H1 (cell line): ENCODE measurements at regions not wholly inside any gene's neighbourhood (a gene's known extent, or its start where the extent isn't known, plus 50 kb on each side); places are given as distances from the start of the nearest gene placed in this dataset.
A peak's percentile ranks its signal among the peaks of the same experiment; 100 is the strongest.

Source experiments
- CTCF ChIA-PET: fragments of 300-600 bp; sonication (Branson Sonifier 250); formaldehyde crosslinking; loops from one replicate; lab custom pipeline; 2021; ENCODE audit not compliant: partially characterized antibody; lab: Charles Lee
- POLR2A ChIA-PET: fragments of 300-600 bp; sonication (Branson Sonifier 250); formaldehyde crosslinking; loops from one replicate; lab custom pipeline; 2021; ENCODE audit warnings: inconsistent platforms; ENCODE audit not compliant: partially characterized antibody; lab: Charles Lee
- DNase-seq, 2 experiments: peaks; one replicate each; pipeline versions ENCODE4 v3.0.0 to v3.0.0-alpha.2; 2010 to 2022; ENCODE audit warnings: low spot score in 2 of 2, low read depth in 1 of 2, mixed read lengths in 1 of 2
- FAIRE-seq: peaks from 2 replicates; lab custom pipeline; 2011; peaks lifted over from hg19 to GRCh38; lab: Jason Lieb, UNC
- H2AFZ ChIP-seq: 2 replicates; pipeline ENCODE4 v1.8.1; 2012; ENCODE audit warnings: low read length, inconsistent platforms
- H2AK5ac ChIP-seq: 2 replicates; pipeline ENCODE4 v1.6.1; 2013; ENCODE audit warnings: low read depth, low read length
- H2BK120ac ChIP-seq: replicated peaks from 2 replicates; pipeline ENCODE3; 2013; ENCODE audit warnings: low read depth, low read length, inconsistent platforms
- H2BK12ac ChIP-seq: 2 replicates; pipeline ENCODE4 v1.6.1; 2013; ENCODE audit warnings: low read depth, low read length
- H2BK15ac ChIP-seq: 2 replicates; pipeline ENCODE4 v1.6.1; 2013; ENCODE audit warnings: low read length
- H2BK20ac ChIP-seq: 2 replicates; pipeline ENCODE4 v1.6.1; 2013; ENCODE audit warnings: low read length
- H2BK5ac ChIP-seq: 2 replicates; pipeline ENCODE4 v1.6.1; 2013; ENCODE audit warnings: low read depth, low read length
- H3K14ac ChIP-seq: 2 replicates; pipeline ENCODE4 v1.6.1; 2013; ENCODE audit warnings: inconsistent platforms; ENCODE audit not compliant: insufficient read length
- H3K18ac ChIP-seq: 2 replicates; pipeline ENCODE4 v1.6.1; 2013; ENCODE audit warnings: low read length; ENCODE audit errors: extremely low read depth
- H3K23ac ChIP-seq: 2 replicates; pipeline ENCODE4 v1.6.1; 2013; ENCODE audit warnings: inconsistent platforms; ENCODE audit not compliant: insufficient read length
- H3K23me2 ChIP-seq: 2 replicates; pipeline ENCODE4 v1.6.1; 2013; ENCODE audit warnings: low read depth, low read length
- H3K27ac ChIP-seq: 2 replicates; pipeline ENCODE4 v1.6.1; 2011; ENCODE audit warnings: low read depth, low read length, inconsistent platforms
- H3K27me3 ChIP-seq, 4 experiments: replicated peaks in 1 of 4; 1 replicate in 1 of 4; 2 replicates in 3 of 4; pipeline versions ENCODE4 v1.6.1 to v1.8.1; 2011 to 2013; ENCODE audit warnings: low read length in 3 of 4, mild to moderate bottlenecking in 3 of 4, inconsistent platforms in 2 of 4, mixed read lengths in 2 of 4, moderate library complexity in 1 of 4; ENCODE audit not compliant: control insufficient read depth in 3 of 4, insufficient read depth in 3 of 4; ENCODE audit errors: extremely low read depth in 1 of 4
- H3K36me3 ChIP-seq, 4 experiments: 2 replicates each; pipeline versions ENCODE4 v1.6.1 to v1.8.1; 2011 to 2013; ENCODE audit warnings: mild to moderate bottlenecking in 4 of 4, low read length in 3 of 4, moderate library complexity in 2 of 4, control low read depth in 1 of 4, inconsistent platforms in 1 of 4; ENCODE audit not compliant: insufficient read depth in 4 of 4, control insufficient read depth in 2 of 4
- H3K4ac ChIP-seq: replicated peaks from 2 replicates; pipeline ENCODE3; 2013; ENCODE audit warnings: low read length, low read depth, mixed read lengths, inconsistent platforms; ENCODE audit not compliant: insufficient read length
- H3K4me1 ChIP-seq, 4 experiments: replicated peaks in 1 of 4; 1 replicate in 1 of 4; 2 replicates in 3 of 4; pipeline versions ENCODE4 v1.6.1 to v1.8.1; 2011 to 2013; ENCODE audit warnings: low read length in 3 of 4, inconsistent platforms in 2 of 4, mixed read lengths in 1 of 4; ENCODE audit not compliant: insufficient read depth in 4 of 4, control insufficient read depth in 3 of 4
- H3K4me2 ChIP-seq, 2 experiments: 2 replicates each; pipeline versions ENCODE4 v1.6.1 to v1.8.1; 2011 to 2013; ENCODE audit warnings: low read depth in 2 of 2, low read length in 2 of 2, control low read depth in 1 of 2, inconsistent platforms in 1 of 2, mild to moderate bottlenecking in 1 of 2; ENCODE audit not compliant: insufficient read depth in 1 of 2
- H3K4me3 ChIP-seq, 4 experiments: fragments of 200-600, 300-600 bp in 1 of 4; sonication (generic), shearing (Covaris generic), sonication (Bioruptor Twin) in 1 of 4; 2 replicates each; pipeline versions ENCODE4 v1.5.1 to v1.8.1; 2011 to 2016; ENCODE audit warnings: low read length in 4 of 4, low read depth in 3 of 4, control low read depth in 2 of 4, inconsistent platforms in 2 of 4, mild to moderate bottlenecking in 2 of 4, mixed read lengths in 1 of 4, moderate library complexity in 1 of 4; ENCODE audit not compliant: insufficient read depth in 2 of 4; ENCODE audit errors: extremely low read depth in 1 of 4
- H3K56ac ChIP-seq: replicated peaks from 2 replicates; pipeline ENCODE3; 2013; ENCODE audit warnings: low read depth, mild to moderate bottlenecking, mixed read lengths, low read length, inconsistent platforms; ENCODE audit not compliant: insufficient read length
- H3K79me1 ChIP-seq: 2 replicates; pipeline ENCODE4 v1.6.1; 2013; ENCODE audit warnings: low read depth, low read length, control low read depth
- H3K79me2 ChIP-seq, 2 experiments: 2 replicates each; pipeline versions ENCODE4 v1.6.1 to v1.8.1; 2012 to 2013; ENCODE audit warnings: low read length in 2 of 2, mild to moderate bottlenecking in 2 of 2, inconsistent platforms in 1 of 2; ENCODE audit not compliant: insufficient read depth in 2 of 2, control insufficient read depth in 1 of 2
- H3K9ac ChIP-seq, 4 experiments: replicated peaks in 1 of 4; 1 replicate in 1 of 4; 2 replicates in 3 of 4; pipeline versions ENCODE4 v1.6.1 to v1.8.1; 2011 to 2013; ENCODE audit warnings: low read depth in 3 of 4, low read length in 3 of 4, control low read depth in 2 of 4, mild to moderate bottlenecking in 2 of 4, moderate library complexity in 2 of 4, inconsistent platforms in 1 of 4; ENCODE audit errors: extremely low read depth in 1 of 4
- H3K9me3 ChIP-seq, 2 experiments: 2 replicates each; pipeline versions ENCODE4 v1.6.1 to v1.8.1; 2012 to 2013; ENCODE audit warnings: mild to moderate bottlenecking in 2 of 2, moderate library complexity in 2 of 2, control low read depth in 1 of 2, inconsistent platforms in 1 of 2, low read depth in 1 of 2, low read length in 1 of 2, mixed read lengths in 1 of 2; ENCODE audit not compliant: insufficient read depth in 2 of 2
- H4K20me1 ChIP-seq, 2 experiments: replicated peaks in 1 of 2; 2 replicates each; pipeline versions ENCODE3 to v1.8.1; 2011 to 2013; ENCODE audit warnings: inconsistent platforms in 2 of 2, low read length in 2 of 2, mild to moderate bottlenecking in 1 of 2; ENCODE audit not compliant: insufficient read depth in 2 of 2, control insufficient read depth in 1 of 2
- H4K5ac ChIP-seq: 2 replicates; pipeline ENCODE4 v1.6.1; 2013; ENCODE audit warnings: low read length, low read depth, mixed read lengths, inconsistent platforms; ENCODE audit not compliant: insufficient read length
- H4K8ac ChIP-seq: 2 replicates; pipeline ENCODE4 v1.8.0; 2013; ENCODE audit warnings: mild to moderate bottlenecking, moderate library complexity, low read length, inconsistent platforms; ENCODE audit not compliant: insufficient read depth; ENCODE audit errors: extremely low read depth
- H4K91ac ChIP-seq: replicated peaks from 2 replicates; pipeline ENCODE3; 2013; ENCODE audit warnings: low read length, mixed read lengths, inconsistent platforms; ENCODE audit not compliant: insufficient read length
- ASH2L ChIP-seq: fragments of 200-600, 300-600 bp; sonication (generic); IDR thresholded peaks from one replicate; pipeline ENCODE4 v1.7.1; 2017; ENCODE audit warnings: low read length
- BACH1 ChIP-seq: IDR thresholded peaks from 2 replicates; pipeline ENCODE4 v1.6.1; 2012; ENCODE audit warnings: low read length, improper control_type of control experiment
- BCL11A ChIP-seq, 2 experiments: IDR thresholded peaks; one replicate each; pipeline ENCODE4 v1.6.1; 2011; ENCODE audit warnings: low read depth in 2 of 2, low read length in 2 of 2, mild to moderate bottlenecking in 2 of 2
- CHD1 ChIP-seq: IDR thresholded peaks from 2 replicates; pipeline ENCODE4 v1.6.1; 2012; ENCODE audit warnings: low read depth, low read length, improper control_type of control experiment
- FOSL1 ChIP-seq: IDR thresholded peaks from 2 replicates; pipeline ENCODE4 v1.6.1; 2011; ENCODE audit warnings: mild to moderate bottlenecking, low read depth, low read length, moderate library complexity; ENCODE audit not compliant: insufficient read depth
- NRF1 ChIP-seq: IDR thresholded peaks from 2 replicates; pipeline ENCODE4 v1.6.1; 2011; ENCODE audit warnings: mild to moderate bottlenecking, low read depth, low read length, improper control_type of control experiment
- SIRT6 ChIP-seq: IDR thresholded peaks from one replicate; pipeline ENCODE4 v1.7.1; 2012; ENCODE audit warnings: low read length, inconsistent platforms
- TAF7 ChIP-seq: optimal IDR thresholded peaks from 2 replicates; pipeline ENCODE3; 2011; ENCODE audit warnings: low read depth, mild to moderate bottlenecking, inconsistent platforms, low read length, moderate library complexity, borderline replicate concordance
- WGBS, 2 experiments: shearing (Covaris generic) in 1 of 2; methylation state at CpG; one replicate each; pipeline versions ENCODE4 v1.1.6 to v1.1.7; 2013 to 2015; ENCODE audit warnings: low lambda C conversion rate in 2 of 2, mixed read lengths in 2 of 2, inconsistent platforms in 1 of 2, low coverage in 1 of 2, missing lambda C conversion rate in 1 of 2; ENCODE audit not compliant: insufficient replicate concordance in 2 of 2, insufficient coverage in 1 of 2, insufficient read length in 1 of 2; ENCODE audit errors: extremely low coverage in 1 of 2, missing lambda C conversion rate in 1 of 2; 5-methylcytosine and 5-hydroxymethylcytosine counted together

DNA sequence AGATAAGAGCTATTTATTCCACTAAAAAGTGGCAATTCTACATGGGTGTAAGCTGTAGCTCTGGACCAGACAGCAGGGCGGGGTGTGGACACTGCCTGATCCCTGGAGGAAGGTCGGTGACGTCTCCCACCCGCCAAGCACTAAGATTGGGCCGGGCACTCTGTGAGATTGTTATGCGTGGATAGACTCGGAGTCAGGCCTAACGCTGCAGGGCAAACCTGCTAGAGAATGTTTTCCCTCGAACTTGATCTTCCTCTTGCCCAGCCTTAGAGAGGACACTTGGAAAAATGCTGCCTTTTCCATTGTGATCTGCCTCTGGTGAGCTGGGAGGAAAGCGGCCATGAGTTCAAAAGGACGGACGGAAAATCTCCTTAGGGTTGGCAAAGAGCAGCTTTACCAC, 1273.4 kb downstream of the TBC1D22A start:
- TF ChIP-seq BCL11A (IDR thresholded peaks at IDR 0.05; ENCODE audit: low read depth in 2 of 2, low read length in 2 of 2): no peak
- no peak for TF ChIP-seq SIRT6
- TF ChIP-seq TAF7: no peak
- no peak for TF ChIP-seq NRF1
- TF ChIP-seq BACH1: no peak
- TF ChIP-seq CHD1: no peak
- TF ChIP-seq FOSL1: no peak
- TF ChIP-seq ASH2L: no peak
- ChIA-PET CTCF (no interaction called here), POLR2A (no interaction called here)
- H3K23ac ChIP-seq: no peak overlapping the region
- no peak overlapping the region for H2BK12ac ChIP-seq
- peak overlapping the region; percentile 20; the same call in 1 of the 2 replicates for H4K8ac ChIP-seq
- 91% methylated on average over 12 of the region's 12 CpGs; no CpG with 5 or more reads in 1 of the 2 experiments for WGBS, 2 experiments
- DNase-seq (no peak), FAIRE-seq (no peak)
- no peaks in the 10 kb centered on the region for H3K79me1 ChIP-seq
- H3K4me2 ChIP-seq: no peak overlapping the region
- H3K4ac ChIP-seq: no peak overlapping the region
- H4K5ac ChIP-seq: no peak overlapping the region
- H3K56ac ChIP-seq: no peak overlapping the region
- no peaks in the 10 kb centered on the region for H4K20me1 ChIP-seq
- 0 out of 7 replicates have a peak, but pooled peaks cover 0 to 2% (median 0%) of the 10 kb centered on the region in 4 experiments for H3K4me1 ChIP-seq
- no peak overlapping the region for H2AK5ac ChIP-seq
- H3K36me3 ChIP-seq: no peaks in the 10 kb centered on the region
- H3K4me3 ChIP-seq: no peak overlapping the region
- H2BK5ac ChIP-seq: no peak overlapping the region
- H2AFZ ChIP-seq: peak overlapping the region; percentile 72
- H4K91ac ChIP-seq: no peak overlapping the region
- H3K18ac ChIP-seq: no peak overlapping the region
- no peak overlapping the region for H2BK20ac ChIP-seq
- no peak overlapping the region for H3K14ac ChIP-seq
- no peaks in the 10 kb centered on the region for H3K23me2 ChIP-seq
- no peaks in the 10 kb centered on the region; a peak in 1 of 7 replicates for H3K27me3 ChIP-seq
- no peaks in the 10 kb centered on the region for H3K9me3 ChIP-seq
- no peak overlapping the region for H3K9ac ChIP-seq
- no peak overlapping the region for H3K27ac ChIP-seq
- no peak overlapping the region for H2BK15ac ChIP-seq
- no peaks in the 10 kb centered on the region for H3K79me2 ChIP-seq
- no peak overlapping the region for H2BK120ac ChIP-seq
